ENCODE measurements at regions not wholly inside any gene's neighbourhood (a gene's known extent, or its start where the extent isn't known, plus 50 kb on each side); places are given as distances from the start of the nearest gene placed in this dataset.

- peak in 1 of 2 donors; percentile 19 for DNase-seq (ENCODE audit: low read depth in 2 of 2)
Measured at GRCh38 chr4:36394352-36394903, 113.0 kb downstream of the DTHD1 start.

- peak in 1 of 2 donors; percentile 44 for DNase-seq (ENCODE audit: low read depth in 2 of 2)
Measured at GRCh38 chr4:36399762-36400353, 118.4 kb downstream of the DTHD1 start.

- DNase-seq (ENCODE audit: low read depth in 2 of 2): no peak
Measured at GRCh38 chr4:36402008-36402758, 120.8 kb downstream of the DTHD1 start.

GRCh38 chr4:36411338-36411737, 129.9 kb downstream of the DTHD1 start:
- no peak for DNase-seq (ENCODE audit: low read depth in 2 of 2)

- no peak for DNase-seq (ENCODE audit: low read depth in 2 of 2)
Measured at GRCh38 chr4:36414248-36414647, 132.8 kb downstream of the DTHD1 start.

GRCh38 chr4:36417146-36417545, 135.7 kb downstream of the DTHD1 start:
- no peak for DNase-seq (ENCODE audit: low read depth in 2 of 2)

- DNase-seq (ENCODE audit: low read depth in 2 of 2): no peak
Measured at GRCh38 chr4:36420111-36420679, 138.8 kb downstream of the DTHD1 start.

- DNase-seq (ENCODE audit: low read depth in 2 of 2): no peak
Measured at GRCh38 chr4:36422607-36423006, 141.2 kb downstream of the DTHD1 start.

GRCh38 chr4:36426741-36427140, 145.3 kb downstream of the DTHD1 start:
- DNase-seq (ENCODE audit: low read depth in 2 of 2): no peak

GRCh38 chr4:36427696-36428095, 146.3 kb downstream of the DTHD1 start:
- no peak for DNase-seq (ENCODE audit: low read depth in 2 of 2)

- DNase-seq (ENCODE audit: low read depth in 2 of 2): no peak
Measured at GRCh38 chr4:36432586-36432985, 151.2 kb downstream of the DTHD1 start.

- DNase-seq (ENCODE audit: low read depth in 2 of 2): no peak
Measured at GRCh38 chr4:36439556-36439955, 158.1 kb downstream of the DTHD1 start.

- DNase-seq (ENCODE audit: low read depth in 2 of 2): no peak
Measured at GRCh38 chr4:36445480-36445879, 164.1 kb downstream of the DTHD1 start.

GRCh38 chr4:36446275-36446674, 164.9 kb downstream of the DTHD1 start:
- no peak for DNase-seq (ENCODE audit: low read depth in 2 of 2)

- no peak for DNase-seq (ENCODE audit: low read depth in 2 of 2)
Measured at GRCh38 chr4:36461344-36461743, 179.9 kb downstream of the DTHD1 start.

- no peak for DNase-seq (ENCODE audit: low read depth in 2 of 2)
Measured at GRCh38 chr4:36467670-36468069, 186.3 kb downstream of the DTHD1 start.

GRCh38 chr4:36471903-36472302, 190.5 kb downstream of the DTHD1 start:
- DNase-seq (ENCODE audit: low read depth in 2 of 2): no peak

GRCh38 chr4:36476135-36476534, 194.7 kb downstream of the DTHD1 start:
- DNase-seq (ENCODE audit: low read depth in 2 of 2): no peak

GRCh38 chr4:36477861-36478260, 196.4 kb downstream of the DTHD1 start:
- no peak for DNase-seq (ENCODE audit: low read depth in 2 of 2)

- no peak for DNase-seq (ENCODE audit: low read depth in 2 of 2)
Measured at GRCh38 chr4:36485885-36486284, 204.5 kb downstream of the DTHD1 start.

- DNase-seq (ENCODE audit: low read depth in 2 of 2): no peak
Measured at GRCh38 chr4:36489798-36490197, 208.4 kb downstream of the DTHD1 start.

- DNase-seq (ENCODE audit: low read depth in 2 of 2): no peak
Measured at GRCh38 chr4:36492041-36492440, 210.6 kb downstream of the DTHD1 start.

GRCh38 chr4:36492590-36492989, 211.2 kb downstream of the DTHD1 start:
- DNase-seq (ENCODE audit: low read depth in 2 of 2): no peak

Data from stimulated activated CD8-positive, alpha-beta memory T cell treated with anti-CD3 and anti-CD28 coated beads, Interleukin-7, amount 100 ng/mL, for 4 hours (primary cell).